ENCODE measurements at regions not wholly inside any gene's neighbourhood (a gene's known extent, or its start where the extent isn't known, plus 50 kb on each side); places are given as distances from the start of the nearest gene placed in this dataset.

GRCh38 chr11:30740091-30740490 lies 153.9 kb upstream of the MPPED2 start:
- TF ChIP-seq POLR2A (IDR thresholded peaks at IDR 0.05; ENCODE audit: low read depth, low read length), result no peak
- TF ChIP-seq CTCF (conservative IDR thresholded peaks at IDR 0.05; ENCODE audit: low read depth, low read length), result no peak
- no peak for TF ChIP-seq RFX5 (IDR thresholded peaks at IDR 0.05; ENCODE audit: low read depth, low read length)
- no peak for TF ChIP-seq SMC3 (IDR thresholded peaks at IDR 0.05; ENCODE audit: low read depth, low read length)
- no peak for TF ChIP-seq RAD21 (IDR thresholded peaks at IDR 0.05; ENCODE audit: low read length)
- TF ChIP-seq CEBPB (IDR thresholded peaks at IDR 0.05; ENCODE audit: low read depth, low read length), result no peak
- no peak for TF ChIP-seq MAZ (IDR thresholded peaks at IDR 0.05; ENCODE audit: borderline replicate concordance, low read depth, low read length)
- no peak for TF ChIP-seq NFE2L2 (IDR thresholded peaks at IDR 0.05; ENCODE audit: low read depth, low read length)
- no peak for TF ChIP-seq MXI1 (IDR thresholded peaks at IDR 0.05; ENCODE audit: borderline replicate concordance, low read depth, low read length)
- TF ChIP-seq BHLHE40 (IDR thresholded peaks at IDR 0.05; ENCODE audit: low read depth, low read length), result no peak
- no peak for TF ChIP-seq RCOR1 (IDR thresholded peaks at IDR 0.05; ENCODE audit: insufficient replicate concordance, low read length)
- no peak for TF ChIP-seq MAFK (IDR thresholded peaks at IDR 0.05; ENCODE audit: low read depth, low read length)
- TF ChIP-seq USF2 (IDR thresholded peaks at IDR 0.05; ENCODE audit: low read depth, low read length), result no peak
